Fibroblast of gingiva (primary cell): ENCODE measurements at regions not wholly inside any gene's neighbourhood (a gene's known extent, or its start where the extent isn't known, plus 50 kb on each side); places are given as distances from the start of the nearest gene placed in this dataset.

Experiments
- DNase-seq: peaks from one replicate; pipeline ENCODE4 v3.0.0-alpha.2; 2011; ENCODE audit warnings: low read depth

- DNase-seq: no peak
These were observed 77.7 kb upstream of the PELI1 start for GRCh38 chr2:64221935-64222334.

GRCh38 chr2:64222351-64222750 lies 78.1 kb upstream of the PELI1 start:
- DNase-seq: no peak

GRCh38 chr2:64223055-64223454 lies 78.8 kb upstream of the PELI1 start:
- no peak for DNase-seq

GRCh38 chr2:64225491-64225890 lies 81.3 kb upstream of the PELI1 start:
- no peak for DNase-seq

GRCh38 chr2:64226611-64227010 lies 82.4 kb upstream of the PELI1 start:
- no peak for DNase-seq

- DNase-seq: no peak
These were observed 83.4 kb upstream of the PELI1 start for GRCh38 chr2:64227603-64228125.

GRCh38 chr2:64228126-64228678 lies 84.0 kb upstream of the PELI1 start:
- DNase-seq: peak; percentile 34

- no peak for DNase-seq
These were observed 84.7 kb upstream of the PELI1 start for GRCh38 chr2:64228918-64229317.

- no peak for DNase-seq
These were observed 86.3 kb upstream of the PELI1 start for GRCh38 chr2:64230540-64230939.

GRCh38 chr2:64232266-64232665 lies 88.0 kb upstream of the PELI1 start:
- no peak for DNase-seq

GRCh38 chr2:64233376-64233922 lies 89.2 kb upstream of the PELI1 start:
- no peak for DNase-seq

GRCh38 chr2:64234150-64234549 lies 89.9 kb upstream of the PELI1 start:
- no peak for DNase-seq

GRCh38 chr2:64234785-64235184 lies 90.6 kb upstream of the PELI1 start:
- DNase-seq: no peak

- DNase-seq: no peak
These were observed 93.0 kb upstream of the PELI1 start for GRCh38 chr2:64237266-64237665.

- DNase-seq: no peak
These were observed 94.6 kb upstream of the PELI1 start for GRCh38 chr2:64238799-64239198.

- DNase-seq: no peak
These were observed 99.1 kb upstream of the PELI1 start for GRCh38 chr2:64243081-64244036.

- no peak for DNase-seq
These were observed 99.8 kb upstream of the PELI1 start for GRCh38 chr2:64244037-64244416.

GRCh38 chr2:64245631-64246030 lies 101.4 kb upstream of the PELI1 start:
- no peak for DNase-seq

GRCh38 chr2:64246962-64247361 lies 102.7 kb upstream of the PELI1 start:
- no peak for DNase-seq

- DNase-seq: no peak
These were observed 105.2 kb upstream of the PELI1 start for GRCh38 chr2:64249426-64249825.

GRCh38 chr2:64250063-64250462 lies 105.8 kb upstream of the PELI1 start:
- DNase-seq: no peak

- no peak for DNase-seq
These were observed 106.7 kb upstream of the PELI1 start for GRCh38 chr2:64250751-64251423.
